GM12864 (cell line): ENCODE measurements at regions not wholly inside any gene's neighbourhood (a gene's known extent, or its start where the extent isn't known, plus 50 kb on each side); places are given as distances from the start of the nearest gene placed in this dataset.

ENCODE experiments used
- DNase-seq: peaks from one replicate; pipeline ENCODE4 v3.0.0-alpha.2; 2011; ENCODE audit warnings: low read depth
- H3K4me3 ChIP-seq: 2 replicates; pipeline ENCODE4 v1.5.1; 2011; ENCODE audit warnings: mild to moderate bottlenecking, low read depth, low read length, control low read depth
- CTCF ChIP-seq: IDR thresholded peaks from 2 replicates; pipeline ENCODE4 v1.5.1; 2011; ENCODE audit warnings: low read depth, mild to moderate bottlenecking, moderate library complexity, low read length, control low read depth, inconsistent platforms; ENCODE audit errors: missing control alignments

GRCh38 chr4:55259294-55259693, 86.7 kb upstream of the SRD5A3 start:
- no peak for DNase-seq
- no peak overlapping the region for H3K4me3 ChIP-seq
- no peak for TF ChIP-seq CTCF

GRCh38 chr4:55269470-55269869, 76.6 kb upstream of the SRD5A3 start:
- no peak overlapping the region for H3K4me3 ChIP-seq
- no peak for DNase-seq
- no peak for TF ChIP-seq CTCF

- no peak overlapping the region for H3K4me3 ChIP-seq
- no peak for TF ChIP-seq CTCF
- no peak for DNase-seq
Measured at GRCh38 chr4:55269995-55270394, 76.0 kb upstream of the SRD5A3 start.

GRCh38 chr4:55270481-55270880, 75.6 kb upstream of the SRD5A3 start:
- no peak for TF ChIP-seq CTCF
- H3K4me3 ChIP-seq: no peak overlapping the region
- no peak for DNase-seq

- no peak for DNase-seq
- no peak for TF ChIP-seq CTCF
- no peak overlapping the region for H3K4me3 ChIP-seq
Measured at GRCh38 chr4:55272102-55272501, 73.9 kb upstream of the SRD5A3 start.

- no peak for TF ChIP-seq CTCF
- H3K4me3 ChIP-seq: no peak overlapping the region
- no peak for DNase-seq
Measured at GRCh38 chr4:55272589-55272988, 73.5 kb upstream of the SRD5A3 start.

- no peak overlapping the region for H3K4me3 ChIP-seq
- TF ChIP-seq CTCF: no peak
- DNase-seq: no peak
Measured at GRCh38 chr4:55277011-55277410, 69.0 kb upstream of the SRD5A3 start.
